Hepatocyte (in vitro differentiated cells): ENCODE measurements at regions not wholly inside any gene's neighbourhood (a gene's known extent, or its start where the extent isn't known, plus 50 kb on each side); places are given as distances from the start of the nearest gene placed in this dataset.

ENCODE experiments used
- DNase-seq: peaks from one replicate; pipeline ENCODE4 v3.0.0-alpha.2; 2016; ENCODE audit warnings: low spot score
- H2AFZ ChIP-seq: fragments of 200-600 bp; sonication (generic); 2 replicates; pipeline ENCODE4 v1.6.0; 2016; ENCODE audit warnings: antibody characterized with exemption, mild to moderate bottlenecking
- H3K27ac ChIP-seq: fragments of 200-600 bp; sonication (generic); 2 replicates; pipeline ENCODE4 v1.5.1; 2016; ENCODE audit warnings: mild to moderate bottlenecking
- H3K27me3 ChIP-seq: fragments of 200-600 bp; sonication (generic); 2 replicates; pipeline ENCODE4 v1.6.1; 2016
- H3K36me3 ChIP-seq: fragments of 200-600 bp; sonication (generic); replicated peaks from 2 replicates; pipeline ENCODE4 v1.5.1; 2016; ENCODE audit warnings: low read depth; ENCODE audit not compliant: insufficient read depth
- H3K4me1 ChIP-seq: fragments of 200-600 bp; sonication (generic); 2 replicates; pipeline ENCODE4 v1.5.1; 2016; ENCODE audit warnings: mild to moderate bottlenecking, moderate library complexity; ENCODE audit not compliant: insufficient read depth
- H3K4me2 ChIP-seq: fragments of 200-600 bp; sonication (generic); 2 replicates; pipeline ENCODE4 v1.6.0; 2016
- H3K4me3 ChIP-seq: fragments of 200-600 bp; sonication (generic); 2 replicates; pipeline ENCODE4 v1.5.1; 2016; ENCODE audit warnings: mild to moderate bottlenecking
- H3K79me2 ChIP-seq: fragments of 200-600 bp; sonication (generic); 2 replicates; pipeline ENCODE4 v1.6.0; 2017; ENCODE audit warnings: mild to moderate bottlenecking
- H3K9me2 ChIP-seq: fragments of 200-600 bp; sonication (generic); replicated peaks from 2 replicates; pipeline ENCODE4 v1.6.0; 2017; ENCODE audit warnings: mild to moderate bottlenecking; ENCODE audit not compliant: insufficient read depth
- H3K9me3 ChIP-seq: fragments of 200-600 bp; sonication (generic); 2 replicates; pipeline ENCODE4 v1.5.1; 2016; ENCODE audit warnings: low read depth, mild to moderate bottlenecking
- H4K20me1 ChIP-seq: fragments of 200-600 bp; sonication (generic); 2 replicates; pipeline ENCODE4 v1.6.0; 2016; ENCODE audit warnings: mild to moderate bottlenecking; ENCODE audit not compliant: insufficient read depth, poor library complexity, severe bottlenecking
- CTCF ChIP-seq: fragments of 200-600 bp; sonication (generic); IDR thresholded peaks from 2 replicates; pipeline ENCODE4 v1.5.1; 2016; ENCODE audit warnings: antibody characterized with exemption, mild to moderate bottlenecking; ENCODE audit not compliant: poor library complexity
- EZH2 ChIP-seq: fragments of 200-600 bp; sonication (generic); IDR thresholded peaks from 2 replicates; pipeline ENCODE4 v1.6.1; 2016; ENCODE audit warnings: antibody characterized with exemption, mild to moderate bottlenecking, borderline replicate concordance
- EZH2phosphoT487 ChIP-seq: fragments of 200-600 bp; sonication (generic); IDR thresholded peaks from one replicate; pipeline ENCODE4 v1.6.1; 2018; ENCODE audit warnings: antibody characterized with exemption, mild to moderate bottlenecking, low read depth, moderate library complexity; ENCODE audit not compliant: unreplicated experiment, severe bottlenecking
- WGBS: methylation state at CpG from one replicate; pipeline ENCODE4 v1.1.6; 2016; ENCODE audit warnings: low lambda C conversion rate; ENCODE audit errors: missing lambda C conversion rate; 5-methylcytosine and 5-hydroxymethylcytosine counted together

GRCh38 chr6:121844898-121845297 lies 409.5 kb downstream of the GJA1 start:
- no peak for TF ChIP-seq CTCF
- no peak for TF ChIP-seq EZH2
- no peak for TF ChIP-seq EZH2phosphoT487
- H2AFZ ChIP-seq, result no peak overlapping the region
- H3K27me3 ChIP-seq, result no peaks in the 10 kb centered on the region
- H3K4me1 ChIP-seq, result peaks cover 9% of the 10 kb centered on the region
- H3K9me2 ChIP-seq, result no peaks in the 10 kb centered on the region
- H3K79me2 ChIP-seq, result no peaks in the 10 kb centered on the region
- DNase-seq, result no peak
- H3K9me3 ChIP-seq, result no peaks in the 10 kb centered on the region
- no peak overlapping the region for H3K27ac ChIP-seq
- no peaks in the 10 kb centered on the region for H4K20me1 ChIP-seq
- H3K4me2 ChIP-seq, result no peak overlapping the region
- H3K36me3 ChIP-seq, result no peaks in the 10 kb centered on the region
- H3K4me3 ChIP-seq, result no peak overlapping the region
- WGBS, result 90% methylated on average over 3 of the region's 3 CpGs

- Histone ChIP-seq H3K9me2 (no peaks in the 10 kb centered on the region), H3K4me2 (peak overlapping the region; percentile 47), H3K4me3 (no peak overlapping the region), H2AFZ (peak overlapping the region; percentile 25), H3K4me1 (peaks cover 9% of the 10 kb centered on the region), H3K36me3 (no peaks in the 10 kb centered on the region), H3K27ac (peak overlapping the region; percentile 56), H3K9me3 (no peaks in the 10 kb centered on the region), H4K20me1 (no peaks in the 10 kb centered on the region), H3K27me3 (no peaks in the 10 kb centered on the region), H3K79me2 (no peaks in the 10 kb centered on the region)
- TF ChIP-seq CTCF (no peak), EZH2 (no peak), EZH2phosphoT487 (no peak)
- DNase-seq, result no peak
- 71% methylated on average over 4 of the region's 4 CpGs for WGBS
These were observed 412.5 kb downstream of the GJA1 start for GRCh38 chr6:121847806-121848522.

GRCh38 chr6:121848523-121849255 lies 413.2 kb downstream of the GJA1 start:
- DNase-seq, result no peak
- Histone ChIP-seq H3K9me3 (no peaks in the 10 kb centered on the region), H3K27ac (peak overlapping the region; percentile 56), H3K4me3 (no peak overlapping the region), H3K9me2 (no peaks in the 10 kb centered on the region), H4K20me1 (no peaks in the 10 kb centered on the region), H3K79me2 (no peaks in the 10 kb centered on the region), H3K27me3 (no peaks in the 10 kb centered on the region), H2AFZ (peak overlapping the region; percentile 25), H3K4me1 (peaks cover 12% of the 10 kb centered on the region), H3K36me3 (no peaks in the 10 kb centered on the region), H3K4me2 (peak overlapping the region; percentile 47)
- WGBS, result 59% methylated on average over 6 of the region's 6 CpGs
- TF ChIP-seq EZH2phosphoT487 (no peak), CTCF (no peak), EZH2 (no peak)
